Hematopoietic multipotent progenitor cell treated with erythropoietin and hydrocortisone succinate and interleukin-3 and kit ligand, for 4 days (in vitro differentiated cells): ENCODE measurements at regions not wholly inside any gene's neighbourhood (a gene's known extent, or its start where the extent isn't known, plus 50 kb on each side); places are given as distances from the start of the nearest gene placed in this dataset.

Source experiments
- DNase-seq: peaks from one replicate; pipeline ENCODE4 v3.0.0-alpha.2; 2015

DNA sequence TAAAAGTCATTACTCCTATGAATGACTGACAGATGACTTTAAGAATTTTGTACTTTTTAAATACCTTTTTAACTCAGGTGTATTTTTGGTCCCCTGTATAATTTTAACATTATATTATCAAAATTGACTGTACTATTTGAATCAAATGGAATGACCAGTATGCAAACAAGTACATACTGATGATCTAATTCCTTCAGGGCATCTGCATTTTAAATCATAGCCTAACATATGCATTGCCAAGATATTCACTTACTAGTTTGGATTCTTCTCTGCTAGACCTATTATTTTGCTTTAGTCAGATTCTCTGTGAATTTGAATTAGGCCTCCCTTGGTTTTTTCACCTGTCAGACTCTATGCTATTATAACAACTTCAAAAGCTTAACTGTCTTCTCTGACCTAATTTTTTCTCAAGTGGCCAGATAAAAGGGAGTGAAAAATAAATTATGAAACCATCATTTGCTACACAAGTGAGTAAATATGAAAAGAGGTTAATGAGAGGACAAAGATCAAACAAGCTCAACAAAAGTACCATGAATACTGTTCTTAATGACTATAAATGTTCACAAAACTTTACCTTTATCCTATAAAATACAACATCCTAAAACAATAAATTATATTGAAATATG, 1505.2 kb upstream of the CDH9 start:
- DNase-seq: no peak

DNA sequence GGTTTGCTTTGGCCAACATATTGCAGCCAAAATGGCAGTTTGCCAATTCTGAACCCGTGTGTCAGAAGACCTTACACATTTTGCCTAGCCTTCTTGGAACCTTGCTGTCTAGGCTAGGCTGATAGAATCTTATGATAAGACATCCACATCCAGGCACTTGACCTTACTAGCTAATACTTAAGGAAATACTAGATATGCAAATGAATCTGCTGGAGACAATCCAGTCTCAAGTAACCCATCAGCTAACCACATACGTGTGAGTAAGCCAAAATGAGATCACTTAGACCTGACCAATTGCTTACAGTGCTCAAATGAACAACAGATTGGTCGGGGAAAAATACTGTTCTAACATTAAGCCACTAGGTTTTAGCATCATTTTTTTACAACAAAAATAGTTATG, 1504.6 kb upstream of the CDH9 start:
- DNase-seq: peak; percentile 10

DNA sequence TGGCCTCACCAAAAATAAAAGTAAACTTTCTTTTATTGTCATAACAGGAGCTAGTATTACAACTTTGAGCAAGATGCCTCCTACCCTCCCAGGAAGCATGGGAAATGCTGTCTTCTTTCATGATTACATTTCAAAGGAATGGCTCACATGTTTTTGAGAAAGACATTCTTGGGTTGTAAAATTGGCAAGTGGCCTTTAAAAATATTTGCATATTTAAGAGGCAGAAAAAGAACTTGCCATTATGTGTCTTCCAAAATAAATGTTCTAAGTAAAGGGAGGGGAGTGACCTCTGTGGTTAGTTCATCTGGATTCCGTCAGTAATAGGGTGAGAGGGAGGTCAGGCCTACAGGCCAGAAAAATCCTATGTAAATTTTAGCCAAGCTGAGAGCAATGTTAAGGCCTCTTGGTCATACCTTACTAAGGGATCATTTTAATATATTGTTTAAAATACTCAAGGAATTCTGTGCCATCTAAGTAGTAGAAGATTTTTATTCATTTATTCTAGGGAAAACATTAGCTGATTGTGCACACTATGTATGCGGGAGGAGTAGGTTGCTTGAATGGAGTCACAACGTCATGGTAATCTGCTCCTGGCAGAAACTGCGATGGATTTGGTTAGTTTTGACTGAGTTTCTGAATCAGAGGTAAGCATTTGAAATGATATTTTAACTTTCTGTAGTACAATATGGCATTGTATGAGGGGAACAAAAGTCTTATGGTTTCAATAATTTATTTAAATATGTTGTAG, 1485.7 kb upstream of the CDH9 start:
- no peak for DNase-seq

DNA sequence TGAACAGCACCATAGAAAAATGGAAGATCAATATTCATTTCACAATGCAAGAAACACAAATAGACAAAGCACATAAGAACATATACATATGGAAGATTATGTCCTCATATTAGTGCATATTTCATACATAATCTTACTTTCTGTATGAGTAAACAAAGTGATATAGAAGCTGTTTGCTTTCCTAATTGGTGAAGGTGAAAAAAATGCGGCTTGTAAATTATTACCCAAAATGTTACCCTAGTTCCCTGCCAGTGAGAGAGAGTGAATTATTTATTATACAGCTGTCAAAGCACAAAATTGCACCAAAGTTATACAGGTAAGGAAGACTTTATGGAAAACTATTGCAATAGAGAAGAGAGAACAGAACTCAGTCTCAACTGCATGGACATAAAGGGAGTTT, 1485.0 kb upstream of the CDH9 start:
- no peak for DNase-seq

DNA sequence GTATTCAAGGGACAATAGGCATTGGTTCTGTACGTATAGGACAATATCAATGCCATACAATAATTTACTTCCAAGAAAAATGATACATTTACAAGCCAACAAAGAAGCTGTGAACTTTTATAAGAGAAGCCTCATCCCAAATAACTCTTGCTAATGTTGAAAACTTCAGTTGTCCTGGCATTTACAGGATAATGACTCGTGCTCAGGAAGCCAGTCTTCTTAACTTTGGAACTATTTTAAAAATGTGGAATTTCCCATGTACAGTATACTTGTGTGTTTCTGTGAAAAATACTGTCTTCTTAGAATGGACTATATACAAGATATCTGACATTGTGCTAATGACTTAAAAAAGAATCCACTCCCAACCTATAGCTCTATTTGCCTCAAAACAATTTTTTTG, 1479.3 kb upstream of the CDH9 start:
- DNase-seq: no peak

DNA sequence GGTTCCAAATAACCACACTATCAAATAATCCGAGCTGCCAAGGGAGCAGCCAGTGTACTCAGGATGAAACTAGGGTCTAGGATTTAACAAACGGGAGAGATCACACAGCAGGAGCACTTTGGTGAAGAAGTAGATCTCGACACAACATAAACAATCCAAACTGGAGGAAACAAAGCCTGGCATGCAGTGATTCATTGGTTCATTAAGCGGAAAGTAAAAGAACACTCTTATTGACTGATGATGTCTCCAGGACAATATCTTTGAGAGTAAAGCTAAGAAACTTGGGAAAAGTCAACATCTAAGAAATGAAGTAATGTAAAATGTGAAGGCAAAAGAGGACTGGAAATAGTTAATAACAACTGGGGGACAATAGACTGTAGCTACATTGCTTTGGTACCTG, 1478.3 kb upstream of the CDH9 start:
- no peak for DNase-seq

DNA sequence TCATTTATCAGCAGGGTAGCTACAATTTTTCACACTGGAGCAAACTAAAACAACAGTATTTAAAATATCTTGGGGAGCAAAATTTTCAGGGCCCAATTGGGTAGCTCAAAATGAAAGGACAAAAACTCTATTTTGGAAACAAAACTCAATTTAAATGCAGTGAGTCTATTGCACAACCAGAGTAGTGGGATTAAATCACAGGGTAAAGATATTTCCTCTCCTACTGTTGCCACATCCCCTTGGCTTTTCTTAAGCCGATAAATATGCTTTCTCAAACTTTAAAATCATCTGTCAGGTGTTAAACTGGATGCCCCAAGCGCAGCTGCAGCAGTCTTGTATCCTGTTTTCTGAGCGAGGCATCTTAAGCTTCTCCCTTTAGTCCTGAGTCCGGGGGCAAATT, 1474.3 kb upstream of the CDH9 start:
- DNase-seq: peak; percentile 0

DNA sequence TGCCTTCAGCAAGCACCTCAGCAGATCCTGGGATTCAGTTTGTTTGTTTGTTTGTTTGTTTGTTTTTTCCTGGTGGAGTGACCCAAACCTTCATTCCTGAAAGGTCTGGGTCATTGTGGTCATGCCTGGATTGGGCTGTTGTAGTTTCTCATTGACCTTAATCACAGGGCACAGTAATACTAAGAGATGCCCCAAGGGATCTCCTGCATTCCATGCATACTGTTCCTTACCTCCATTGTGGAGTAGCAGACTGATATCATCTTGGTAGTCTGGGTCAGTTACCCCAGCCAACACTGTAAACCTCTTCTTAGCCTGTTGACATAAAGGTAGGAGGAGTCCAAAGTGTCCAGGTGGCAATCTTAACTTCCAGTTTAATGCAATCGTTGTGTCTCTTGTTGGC, 1466.7 kb upstream of the CDH9 start:
- DNase-seq: no peak

DNA sequence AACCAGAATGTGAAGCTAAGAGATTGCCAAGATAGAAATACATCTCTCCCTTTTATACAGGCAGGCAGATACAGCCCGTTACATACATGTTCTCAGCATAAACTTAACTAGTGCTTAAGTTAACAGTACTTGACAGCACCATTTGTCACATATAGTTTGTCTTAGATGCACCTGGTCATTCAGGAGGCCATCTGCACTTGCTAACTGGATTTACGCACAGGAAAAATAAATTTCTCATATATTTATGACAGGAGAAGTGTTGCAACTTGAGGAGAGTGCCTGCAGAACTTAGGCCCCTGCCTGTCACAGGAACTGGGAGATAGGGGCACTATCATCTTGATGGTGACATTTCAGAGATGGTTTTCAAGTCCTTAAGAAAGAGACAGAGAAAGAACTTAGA, 1462.1 kb upstream of the CDH9 start:
- no peak for DNase-seq

DNA sequence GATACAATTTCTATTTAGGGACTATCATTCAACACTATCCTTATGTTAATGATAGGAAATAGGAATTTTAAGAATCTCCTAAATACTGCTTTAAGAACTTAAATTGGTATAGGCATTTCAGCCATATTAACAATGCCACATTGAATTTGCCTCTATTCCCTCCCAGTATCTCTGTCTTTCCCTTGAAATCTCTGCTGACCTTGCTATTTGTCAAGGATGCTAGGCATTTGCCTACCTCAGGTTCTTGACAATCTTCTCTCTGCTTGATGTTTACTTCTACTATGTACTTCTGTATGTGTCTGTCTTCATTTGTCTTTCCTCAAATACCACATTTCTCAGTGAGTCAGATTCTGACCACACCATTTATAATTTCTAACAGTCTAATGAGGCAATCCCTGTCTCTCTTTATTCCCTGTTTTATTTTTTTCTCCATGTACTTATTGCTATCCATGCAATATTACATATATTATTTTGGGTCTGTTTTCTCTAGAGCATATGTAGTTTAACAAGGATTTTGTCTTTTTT, 1461.4 kb upstream of the CDH9 start:
- DNase-seq: no peak

DNA sequence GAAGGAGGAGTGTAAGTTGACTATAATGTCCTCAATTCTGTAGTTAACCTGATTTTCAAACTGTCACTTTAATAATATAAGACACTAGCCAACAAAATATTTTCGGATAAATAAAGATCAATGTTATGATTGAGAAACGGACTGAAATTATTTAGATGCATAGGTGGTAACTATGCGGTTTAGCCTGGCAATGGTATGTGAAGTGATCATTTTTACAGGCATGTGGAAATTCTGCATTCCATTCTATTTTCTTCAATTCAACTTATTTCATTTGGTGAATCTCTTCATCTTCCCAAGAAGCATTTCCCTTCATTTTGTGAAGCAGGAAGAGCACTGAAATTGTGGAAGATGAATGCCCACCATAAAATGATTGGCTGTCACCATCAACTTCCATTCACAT, 1457.5 kb upstream of the CDH9 start:
- DNase-seq: no peak

DNA sequence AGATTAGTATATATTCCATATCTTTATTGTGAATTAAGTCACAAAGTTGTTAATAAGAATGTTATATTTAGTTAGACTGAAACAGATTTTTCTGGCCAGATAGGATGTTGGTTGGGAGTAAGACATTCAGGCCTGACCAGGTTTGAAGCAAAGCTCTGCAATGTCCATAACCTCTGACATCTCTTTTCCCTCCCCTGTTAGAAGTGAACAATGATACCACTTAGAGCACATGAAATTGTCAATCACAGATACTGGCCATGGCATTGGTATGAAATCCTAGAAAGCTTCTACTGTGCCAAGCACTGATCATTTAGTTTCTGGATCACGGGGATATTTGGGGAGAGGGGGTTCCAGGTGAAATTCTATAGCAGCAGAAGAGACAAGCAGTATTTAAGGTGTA, 1455.1 kb upstream of the CDH9 start:
- no peak for DNase-seq

DNA sequence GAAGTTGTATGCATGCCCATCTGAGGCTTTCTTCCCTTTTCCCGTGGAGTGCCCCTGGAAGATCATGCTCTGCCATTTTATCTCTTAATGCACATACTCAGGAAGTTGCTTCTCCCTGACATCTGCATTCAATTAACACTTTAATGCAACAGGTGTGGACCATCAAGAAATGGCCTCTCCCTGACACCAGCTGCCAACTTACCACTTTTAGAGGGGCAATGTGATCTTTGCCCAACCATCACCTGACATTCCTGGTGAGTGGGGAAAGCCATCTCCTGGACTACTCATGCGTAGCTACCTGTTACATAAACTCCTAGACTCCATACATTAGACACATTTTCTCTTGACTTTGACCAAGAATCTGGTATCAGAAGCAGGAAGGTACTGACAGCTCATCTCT, 1450.4 kb upstream of the CDH9 start:
- no peak for DNase-seq

DNA sequence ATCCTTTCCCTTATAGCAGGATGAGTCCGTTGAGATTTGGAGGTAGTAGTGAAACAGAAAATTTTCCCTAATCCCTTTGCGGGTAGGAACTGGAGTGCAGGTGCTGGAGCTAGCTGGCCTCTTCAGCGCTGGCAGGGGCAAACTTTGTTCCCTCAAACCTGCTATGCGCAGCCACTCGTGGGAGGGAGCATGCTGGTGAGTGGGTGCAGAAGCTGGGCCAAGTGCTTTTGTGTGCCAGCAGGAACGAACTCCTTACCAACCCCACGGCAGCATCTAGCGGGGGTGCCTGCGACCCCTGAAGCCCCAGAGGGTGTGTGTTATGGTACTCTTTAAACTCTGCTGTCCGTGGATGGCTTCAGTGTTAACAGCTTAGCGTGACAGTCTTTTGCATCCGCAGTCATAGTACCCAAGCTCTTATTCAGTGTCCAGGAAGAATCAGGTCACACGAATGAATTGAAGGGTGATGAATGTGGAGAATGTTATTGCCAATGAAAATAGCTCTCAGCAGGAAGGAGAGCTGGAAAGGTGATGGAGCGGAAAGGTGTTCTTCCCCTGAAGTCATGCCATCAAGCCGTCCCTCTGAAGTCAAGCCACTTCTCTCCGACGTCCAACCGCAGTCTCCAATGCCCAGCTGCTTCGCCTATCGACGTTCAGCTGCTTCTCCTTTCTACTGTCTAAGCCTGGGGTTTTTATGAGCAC, 1445.1 kb upstream of the CDH9 start:
- DNase-seq: no peak

DNA sequence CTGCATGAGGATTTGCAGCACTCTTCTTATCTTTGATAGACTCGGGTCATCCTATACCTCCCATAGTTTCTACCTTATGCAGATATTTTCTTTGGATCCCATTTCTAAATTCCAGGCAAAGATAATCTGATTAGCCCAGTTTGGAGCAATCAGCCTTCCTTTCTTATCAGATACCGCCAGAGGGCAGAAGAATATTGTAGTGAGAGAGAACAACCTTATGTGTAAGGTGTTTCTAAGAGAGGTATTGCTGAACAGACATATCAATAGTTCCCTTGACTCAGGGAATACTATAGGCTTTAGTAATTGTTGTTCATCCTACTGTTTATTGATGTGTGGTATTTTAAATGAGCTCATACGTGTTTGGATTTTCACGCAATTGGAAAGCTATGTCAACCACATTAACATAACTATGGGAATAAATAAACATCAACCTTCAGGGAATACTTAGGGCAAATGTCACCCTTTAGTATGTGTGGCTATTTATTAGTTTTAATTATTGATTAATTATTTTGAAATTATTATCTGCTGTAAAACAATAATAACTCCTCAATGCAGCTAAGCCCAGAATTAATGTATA, 1435.2 kb upstream of the CDH9 start:
- no peak for DNase-seq

DNA sequence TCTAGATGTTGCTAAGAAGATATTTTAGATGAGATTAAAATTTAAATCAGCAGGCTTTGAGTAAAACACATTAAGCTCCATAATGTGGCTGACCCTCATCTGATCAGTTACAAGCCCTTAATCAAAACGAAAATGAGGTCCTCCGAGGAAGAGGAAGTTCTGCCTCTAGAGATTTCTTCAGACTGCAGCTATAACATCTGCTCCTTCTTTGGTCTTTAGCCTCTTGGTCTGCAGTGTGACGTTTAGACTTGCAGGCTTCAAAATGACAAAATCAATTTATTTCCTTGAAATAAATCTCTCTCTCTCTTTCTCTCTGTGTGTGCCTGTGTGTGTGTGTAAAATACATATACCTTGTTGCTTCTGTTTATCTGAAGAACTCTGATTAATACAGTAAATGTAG, 1429.8 kb upstream of the CDH9 start:
- DNase-seq: peak; percentile 64

DNA sequence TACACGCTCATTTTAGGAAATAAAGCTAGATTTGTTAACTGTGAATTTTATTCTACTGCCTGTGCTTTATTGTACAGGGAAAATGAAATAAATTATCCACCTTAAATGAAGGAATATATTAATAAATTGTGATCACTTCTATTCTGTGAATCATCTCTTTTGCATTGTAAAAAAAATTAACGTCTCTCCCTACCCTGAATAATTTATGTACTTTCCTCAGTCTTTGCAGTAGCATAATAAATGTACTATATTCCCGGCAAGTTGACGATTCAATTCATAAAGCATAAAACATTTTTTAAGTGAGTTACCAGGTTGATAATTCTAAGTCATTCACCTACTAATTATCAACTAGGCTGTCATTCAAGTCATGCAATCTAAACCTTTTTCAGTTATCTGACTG, 1425.3 kb upstream of the CDH9 start:
- DNase-seq: no peak

DNA sequence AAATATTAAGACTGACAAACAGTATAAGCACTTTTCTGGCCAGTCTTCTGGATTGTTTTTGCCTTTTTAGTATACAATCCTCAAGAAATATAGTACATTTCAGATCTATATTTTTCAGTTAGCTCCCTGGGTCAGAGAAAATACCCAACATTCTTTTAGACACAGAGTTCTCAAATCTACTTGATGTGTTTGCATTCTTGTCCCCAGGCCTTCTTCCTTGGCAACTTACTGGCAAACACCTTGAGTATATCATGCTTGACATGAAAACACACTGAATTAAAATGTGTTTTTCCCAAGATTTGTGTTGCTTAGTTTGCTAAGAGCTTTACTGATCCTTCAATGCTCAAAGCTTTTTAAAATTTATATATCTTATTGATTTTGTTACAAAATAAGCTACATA, 1413.1 kb upstream of the CDH9 start:
- no peak for DNase-seq

DNA sequence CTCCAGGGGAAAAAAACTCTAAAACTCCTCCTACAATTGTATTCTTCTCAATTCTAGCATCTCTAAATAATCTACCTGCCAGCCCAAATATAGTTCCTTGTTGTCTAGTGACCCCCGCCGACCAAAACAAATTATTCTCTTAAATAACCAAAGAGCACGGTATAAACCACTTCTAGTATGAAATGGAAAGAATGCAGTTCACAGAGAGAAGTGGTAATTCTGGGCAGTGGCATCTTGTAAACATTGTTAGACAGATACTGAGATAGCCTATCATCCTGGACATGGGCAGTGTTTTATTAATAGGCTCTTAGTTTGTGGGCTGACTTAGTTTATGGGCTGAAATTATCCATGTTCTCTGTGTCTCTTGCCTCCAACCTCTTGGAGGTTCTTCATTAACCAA, 1412.6 kb upstream of the CDH9 start:
- no peak for DNase-seq

DNA sequence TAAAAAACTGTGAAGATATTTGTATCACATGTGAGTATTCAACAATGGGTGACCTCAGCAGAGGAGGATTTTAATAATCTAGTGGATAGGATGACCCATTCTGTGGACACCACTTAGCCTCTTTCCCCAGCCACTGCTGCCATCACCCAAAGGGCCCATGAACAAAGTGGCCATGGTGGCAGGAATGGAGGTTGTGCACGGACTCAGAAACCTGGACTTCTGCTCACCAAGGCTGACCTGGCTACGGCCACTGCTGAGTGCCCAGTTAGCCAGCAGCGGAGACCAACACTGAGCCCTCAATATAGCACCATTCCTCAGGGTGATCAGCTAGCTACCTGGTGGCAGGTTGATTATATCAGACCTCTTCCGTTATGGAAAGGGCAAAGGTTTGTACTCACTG, 1410.4 kb upstream of the CDH9 start:
- DNase-seq: no peak

DNA sequence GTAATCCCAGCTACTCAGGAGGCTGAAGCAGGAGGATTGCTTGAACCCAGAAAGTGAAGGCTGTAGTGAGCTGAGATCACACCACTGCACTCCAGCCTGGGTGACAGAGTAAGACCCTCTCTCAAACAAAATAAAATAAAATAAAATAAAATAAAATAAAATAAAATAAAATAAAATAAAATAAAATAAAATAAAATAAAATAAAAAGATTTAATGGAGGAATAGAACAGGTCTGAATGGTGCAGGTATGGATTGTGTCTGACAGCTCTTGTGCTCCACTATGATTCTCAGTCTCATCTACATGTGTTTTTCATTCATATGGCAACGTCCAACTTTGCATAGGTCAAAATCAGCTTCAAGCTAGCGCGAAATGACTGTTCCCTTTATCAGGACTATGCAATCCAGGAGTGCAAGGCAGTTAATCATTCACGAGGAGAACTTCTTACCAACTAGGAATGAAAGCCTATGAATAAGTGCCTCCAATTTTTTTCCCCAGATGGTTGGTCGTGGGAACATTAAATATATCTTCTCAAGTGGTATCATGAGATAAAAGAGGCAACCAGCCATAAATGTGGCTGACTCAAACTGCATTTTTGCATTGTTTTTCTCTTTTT, 1392.3 kb upstream of the CDH9 start:
- DNase-seq: no peak

DNA sequence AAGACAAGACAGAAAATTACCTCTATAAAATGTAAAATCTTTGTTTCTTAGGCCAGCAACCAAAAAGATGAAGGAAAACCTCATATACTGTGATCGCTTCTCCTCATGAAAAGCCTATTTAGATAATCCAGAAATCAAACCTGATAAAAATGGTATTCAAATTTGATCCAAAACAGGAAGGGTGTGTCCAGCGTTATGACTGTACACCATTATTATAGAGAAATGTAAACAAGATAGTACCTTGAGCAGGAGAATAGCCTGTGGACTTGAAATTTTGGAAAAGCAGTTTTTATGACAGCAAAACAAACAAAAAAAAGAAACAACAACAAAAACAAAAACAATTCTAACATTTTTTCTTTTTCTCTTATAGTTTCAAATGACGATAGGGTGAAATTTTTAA, 1382.8 kb upstream of the CDH9 start:
- no peak for DNase-seq

DNA sequence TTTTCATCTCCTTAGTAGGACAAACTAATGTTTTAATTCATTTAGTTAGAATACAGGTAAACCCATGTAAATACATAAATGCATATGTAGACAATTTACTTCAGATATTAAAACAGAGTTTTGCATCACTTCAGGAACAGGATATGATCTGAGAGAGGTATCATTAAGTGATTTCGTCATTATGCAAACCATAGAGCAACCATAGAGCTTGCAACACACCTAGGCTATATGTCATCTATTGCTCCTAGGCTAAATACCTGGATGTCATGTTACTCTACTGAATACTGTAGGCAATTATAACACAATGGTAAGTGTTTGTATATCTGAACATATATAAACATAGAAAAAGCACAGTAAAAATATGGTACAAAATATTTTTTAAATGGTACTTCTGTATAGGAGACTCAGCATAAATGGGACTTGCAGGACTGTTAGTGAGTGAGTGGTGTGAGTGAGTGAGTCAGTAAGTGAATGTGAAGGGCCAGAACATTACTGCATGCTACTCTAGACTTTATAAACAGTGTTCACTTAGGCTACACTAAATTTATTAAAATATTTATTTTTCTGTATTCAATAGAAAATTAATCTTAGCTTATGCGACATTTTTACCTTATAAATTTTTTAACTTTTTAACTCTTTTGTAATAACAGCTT, 1377.5 kb upstream of the CDH9 start:
- no peak for DNase-seq
